MV-4-11 (cell line): ENCODE measurements at regions not wholly inside any gene's neighbourhood (a gene's known extent, or its start where the extent isn't known, plus 50 kb on each side); places are given as distances from the start of the nearest gene placed in this dataset.
"Not testable (repeated sequence)": the region's sequence is repeated elsewhere in the genome, so short reads cannot be mapped to it uniquely, and the experiment has no call there.

ENCODE experiments used
- DNase-seq: peaks from one replicate; lab custom pipeline; 2025; lab: John Stamatoyannopoulos, UW

DNA sequence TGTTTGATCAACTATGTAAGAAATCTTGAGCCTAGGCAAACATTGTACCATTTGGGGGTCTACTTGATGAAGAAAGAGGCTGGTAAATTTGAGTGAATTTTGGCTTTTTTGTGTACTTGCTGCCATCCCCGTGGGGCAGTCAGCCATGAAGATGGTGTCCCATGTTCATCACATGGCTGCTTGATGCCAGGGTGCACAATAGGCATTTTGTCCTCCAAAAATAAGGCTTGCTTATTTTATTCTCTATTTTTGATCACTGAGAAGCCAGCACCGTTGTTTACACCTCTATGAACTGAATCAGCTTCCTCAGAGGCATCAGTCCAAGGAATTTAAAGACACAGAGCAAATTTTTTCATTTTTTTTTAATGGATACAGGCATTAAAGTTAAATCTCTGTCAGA, 1195.7 kb downstream of the AMY1C start:
- no peak for DNase-seq

GRCh38 chr1:104946558-104947210, 1197.0 kb downstream of the AMY1C start:
- no peak for DNase-seq

DNA sequence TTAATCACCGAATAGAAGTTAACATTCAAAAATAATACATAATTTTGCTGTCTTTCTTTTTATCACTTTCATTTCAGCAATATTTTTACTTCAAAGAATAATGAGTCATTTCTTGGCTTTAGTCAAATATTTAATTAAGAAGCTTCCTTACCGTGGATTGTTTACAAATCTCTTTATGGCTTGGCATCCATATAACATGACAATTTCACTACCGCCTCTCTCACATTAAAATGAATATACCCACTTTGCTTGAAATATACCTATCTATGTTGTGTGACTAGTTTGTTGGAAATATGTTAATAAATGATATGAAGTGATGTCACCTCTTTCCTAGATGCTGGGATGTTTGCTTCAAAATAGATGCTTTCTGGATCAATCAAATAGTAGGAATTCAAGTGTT, 1203.9 kb downstream of the AMY1C start:
- DNase-seq = no peak

- DNase-seq = no peak
Measured at GRCh38 chr1:104973516-104973915, 1223.8 kb downstream of the AMY1C start.

DNA sequence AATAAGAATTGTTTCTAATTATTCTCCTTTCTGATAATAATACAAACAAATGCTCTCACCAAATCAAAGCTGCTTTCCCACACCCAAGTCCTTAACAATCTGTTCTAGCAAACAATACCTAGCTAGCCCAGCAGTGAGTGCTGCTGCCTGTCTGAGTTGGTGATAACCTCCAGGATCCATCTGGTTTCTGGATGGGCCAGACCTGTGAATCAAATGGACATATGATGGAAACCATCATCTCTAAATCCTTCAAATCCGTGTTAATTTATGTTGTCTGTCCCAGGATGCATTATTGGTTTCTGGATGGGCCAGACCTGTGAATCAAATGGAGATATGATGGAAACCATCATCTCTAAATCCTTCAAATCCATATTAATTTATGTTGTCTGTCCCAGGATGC, 1230.0 kb downstream of the AMY1C start:
- DNase-seq = no peak

GRCh38 chr1:104987210-104987609, 1237.5 kb downstream of the AMY1C start:
- DNase-seq = peak; percentile 24

DNA sequence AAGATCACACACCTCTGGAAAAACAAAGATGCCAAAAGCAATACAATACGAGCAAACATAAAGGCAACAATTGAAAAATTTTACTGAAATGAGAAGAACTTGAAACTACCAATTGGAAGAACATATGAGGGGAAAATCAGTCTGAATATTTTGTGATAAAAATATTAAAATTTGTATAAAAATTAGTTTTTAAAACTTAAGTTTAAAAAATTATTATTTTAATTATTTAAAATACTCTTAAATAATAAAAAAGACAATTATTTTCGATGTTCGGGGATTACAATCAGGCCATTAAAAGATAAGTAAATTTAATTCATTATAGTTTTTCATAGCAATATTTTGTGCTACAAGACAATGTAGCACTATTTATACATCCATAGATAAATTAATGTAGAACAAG, 1239.3 kb downstream of the AMY1C start:
- no peak for DNase-seq

- no peak for DNase-seq
Measured at GRCh38 chr1:104991702-104992101, 1242.0 kb downstream of the AMY1C start.

GRCh38 chr1:105000793-105001192, 1251.1 kb downstream of the AMY1C start:
- DNase-seq = no peak

GRCh38 chr1:105004515-105004914, 1254.8 kb downstream of the AMY1C start:
- DNase-seq = no peak

DNA sequence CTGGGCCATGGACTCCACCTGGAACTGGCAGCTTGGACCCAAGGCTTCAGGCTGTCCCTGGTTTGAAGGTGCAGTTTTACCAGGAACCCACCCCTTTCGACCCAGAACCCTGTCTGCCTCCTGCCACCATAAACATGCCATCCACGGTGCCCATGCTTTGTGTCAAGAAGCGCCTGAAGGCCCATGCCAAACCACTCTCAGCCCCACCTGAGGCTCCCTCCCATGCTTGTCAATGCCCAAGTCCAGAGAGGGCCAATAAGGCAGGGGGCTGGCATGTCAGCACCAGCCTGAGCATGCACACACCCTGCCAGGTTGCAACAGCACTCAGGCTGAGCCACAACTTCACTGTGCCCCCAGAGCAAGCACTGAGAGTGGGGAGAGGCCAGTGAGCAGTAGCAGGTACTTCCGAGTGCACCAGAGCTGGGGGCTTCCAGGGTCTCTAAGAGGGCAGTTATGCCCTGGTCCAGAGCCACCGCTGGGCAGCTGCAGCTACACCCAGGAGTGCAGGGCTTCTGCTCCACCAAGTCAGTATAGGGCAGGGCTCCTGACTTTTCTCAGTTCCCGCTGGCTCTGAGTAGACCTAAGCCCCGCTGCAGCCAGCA, 1256.0 kb downstream of the AMY1C start:
- no peak for DNase-seq

GRCh38 chr1:105017587-105017986, 1267.9 kb downstream of the AMY1C start:
- DNase-seq = no peak

DNA sequence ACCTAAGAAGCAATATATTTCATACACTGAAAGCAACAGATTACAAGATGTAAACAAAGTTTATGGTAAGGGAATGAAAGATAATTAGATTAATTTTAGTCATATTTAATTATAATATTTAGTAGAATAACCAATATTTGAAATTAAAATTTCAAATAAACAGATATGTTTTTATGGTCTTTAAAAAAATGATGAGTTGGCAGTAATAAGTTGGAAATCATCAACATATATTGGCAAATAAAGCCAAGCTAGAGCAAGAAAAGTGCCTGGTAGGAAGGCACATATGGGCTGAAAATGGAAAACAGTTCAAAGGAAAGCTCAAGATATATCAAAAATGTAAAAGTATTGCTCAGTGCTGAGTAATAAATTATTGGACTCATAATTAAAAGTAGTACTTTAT, 1274.0 kb downstream of the AMY1C start:
- no peak for DNase-seq

GRCh38 chr1:105027838-105028471, 1278.3 kb downstream of the AMY1C start:
- DNase-seq = no peak

- DNase-seq = no peak
Measured at GRCh38 chr1:105072446-105072845, 1322.7 kb downstream of the AMY1C start.

- no peak for DNase-seq
Measured at GRCh38 chr1:105072850-105073249, 1323.2 kb downstream of the AMY1C start.

GRCh38 chr1:105073660-105074059, 1324.0 kb downstream of the AMY1C start:
- DNase-seq = no peak

GRCh38 chr1:105083611-105084010, 1333.9 kb downstream of the AMY1C start:
- no peak for DNase-seq

DNA sequence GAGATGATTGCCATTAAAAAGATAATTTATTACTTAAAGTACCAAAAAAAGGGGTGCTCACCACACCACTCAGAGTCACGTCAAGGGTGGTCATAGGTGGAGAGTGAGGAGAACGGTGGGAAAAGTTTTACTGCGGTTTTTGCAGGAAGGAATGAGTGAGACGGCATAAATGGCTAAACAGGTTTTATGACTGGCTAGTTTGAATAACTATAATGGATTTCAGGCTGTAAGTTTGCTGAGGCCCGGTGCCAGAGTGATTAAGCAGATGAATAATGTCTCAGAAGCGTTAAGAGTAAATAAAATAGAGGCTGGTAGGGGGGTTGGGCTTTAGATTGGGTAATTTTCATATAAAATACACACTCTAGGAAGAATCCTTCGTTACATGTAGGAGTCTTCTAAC, 1337.8 kb downstream of the AMY1C start:
- no peak for DNase-seq

GRCh38 chr1:105088166-105088565, 1338.5 kb downstream of the AMY1C start:
- no peak for DNase-seq

DNA sequence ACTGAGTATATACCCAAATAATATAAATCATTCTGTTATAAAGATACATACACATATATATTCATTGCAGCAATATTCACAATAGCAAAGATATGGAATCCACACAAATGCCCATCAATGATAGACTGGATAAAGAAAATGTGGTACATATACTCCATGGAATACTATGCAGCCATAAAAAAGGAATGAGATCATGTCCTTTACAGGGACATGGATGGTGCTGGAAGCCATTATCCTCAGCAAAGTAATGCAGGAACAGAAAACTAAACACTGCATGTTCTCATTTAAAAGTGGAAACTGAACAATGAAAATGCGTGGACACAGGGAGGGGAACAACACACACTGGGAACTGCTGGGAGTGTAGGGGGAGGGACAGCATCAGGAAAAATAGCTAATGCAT, 1344.2 kb downstream of the AMY1C start:
- not testable (repeated sequence) for DNase-seq

- DNase-seq = no peak
Measured at GRCh38 chr1:105100102-105100501, 1350.4 kb downstream of the AMY1C start.

- DNase-seq = no peak
Measured at GRCh38 chr1:105101261-105101660, 1351.6 kb downstream of the AMY1C start.

DNA sequence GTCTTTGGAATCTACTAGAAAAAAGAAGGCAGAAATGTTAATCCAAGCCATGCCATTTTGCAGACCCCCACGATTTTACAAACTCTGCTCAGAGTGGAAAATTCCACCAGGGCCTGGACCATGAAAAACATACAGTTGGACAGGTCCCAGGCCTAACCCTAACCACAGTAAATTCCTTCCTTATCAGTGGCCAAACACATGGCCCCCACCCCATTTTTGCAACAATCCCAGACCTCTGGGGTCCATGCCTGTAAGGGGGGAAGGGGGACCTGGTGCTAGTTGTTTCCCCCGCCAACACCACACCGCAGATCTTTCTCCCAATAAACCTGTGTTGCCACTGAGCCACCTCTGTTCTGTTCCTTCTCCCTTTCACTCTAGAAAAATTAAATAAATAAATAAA, 1352.7 kb downstream of the AMY1C start:
- no peak for DNase-seq
